OCI-LY7 (cell line): ENCODE measurements at regions not wholly inside any gene's neighbourhood (a gene's known extent, or its start where the extent isn't known, plus 50 kb on each side); places are given as distances from the start of the nearest gene placed in this dataset.

Source experiments
- CTCF ChIP-seq: fragments of 200-600 bp; sonication (generic); conservative IDR thresholded peaks from 2 replicates; pipeline ENCODE4 v1.5.1; 2014; ENCODE audit warnings: mild to moderate bottlenecking, antibody characterized with exemption, low read length, moderate library complexity, mixed read lengths
- EZH2phosphoT487 ChIP-seq: fragments of 200-600 bp; sonication (generic); IDR thresholded peaks from 2 replicates; pipeline ENCODE4 v1.6.1; 2018; ENCODE audit warnings: low read depth, borderline replicate concordance, mild to moderate bottlenecking, mixed run types, antibody characterized with exemption, low read length, moderate library complexity, mixed read lengths

DNA sequence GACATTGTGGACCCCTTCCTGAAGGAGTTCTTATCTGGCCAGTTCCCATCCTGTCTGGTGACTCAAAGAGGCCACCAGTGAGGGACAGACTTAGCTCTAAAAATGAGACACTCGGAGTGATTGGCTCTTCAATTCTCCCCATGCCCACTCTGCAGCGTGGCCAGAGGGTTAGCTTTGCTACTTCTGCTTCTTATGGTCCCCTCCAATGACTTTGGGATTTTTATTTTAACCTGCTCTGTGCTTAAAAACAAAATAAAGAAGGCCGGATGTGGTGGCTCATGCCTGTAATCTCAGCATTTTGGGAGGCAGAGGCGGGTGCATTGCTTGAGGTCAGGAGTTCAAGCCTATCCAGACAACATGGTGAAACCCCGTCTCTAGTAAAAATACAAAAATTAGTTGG, 573.0 kb upstream of the AUTS2 start:
- no peak for TF ChIP-seq CTCF
- no peak for TF ChIP-seq EZH2phosphoT487
